B cell (primary cell): ENCODE measurements at regions not wholly inside any gene's neighbourhood (a gene's known extent, or its start where the extent isn't known, plus 50 kb on each side); places are given as distances from the start of the nearest gene placed in this dataset.

Source experiments
- ATAC-seq: fragments of 200-7000 bp; cut with Tn5 transposase; one replicate; pipeline ENCODE4 v1.10.0; 2021; ENCODE audit warnings: low read depth, mild to moderate bottlenecking, moderate number of reproducible peaks, moderate library complexity
- CTCF ChIA-PET: fragments of 350-600 bp; sonication (Branson Sonifier 250); formaldehyde crosslinking; loops from one replicate; lab custom pipeline; 2021; ENCODE audit warnings: antibody characterized with exemption, inconsistent platforms; lab: Charles Lee
- POLR2A ChIA-PET: fragments of 350-600 bp; sonication (Branson Sonifier 250); formaldehyde crosslinking; loops from one replicate; lab custom pipeline; 2021; ENCODE audit warnings: antibody characterized with exemption; lab: Charles Lee
- DNase-seq: peaks from one replicate; pipeline ENCODE4 v3.0.0; 2013
- H2AFZ ChIP-seq: 2 replicates; pipeline ENCODE4 v1.6.1; 2012; ENCODE audit warnings: mild to moderate bottlenecking, low read depth, low read length; ENCODE audit not compliant: insufficient read depth, poor library complexity, severe bottlenecking
- H3K27ac ChIP-seq, 2 donors: 1 replicate in 1 of 2; 2 replicates in 1 of 2; pipeline ENCODE4 v1.5.1; 2012 to 2013; ENCODE audit warnings: low read length in 2 of 2, mild to moderate bottlenecking in 2 of 2, moderate library complexity in 1 of 2
- H3K27me3 ChIP-seq, 4 experiments: fragments of 200-600 bp in 1 of 4; sonication (generic) in 1 of 4; replicated peaks in 1 of 4; 1 replicate in 2 of 4; 2 replicates in 2 of 4; pipeline versions ENCODE4 v1.6.1 to v1.7.0; 2013 to 2016; ENCODE audit warnings: low read length in 3 of 4, mild to moderate bottlenecking in 2 of 4, mixed read lengths in 1 of 4, moderate library complexity in 1 of 4; ENCODE audit not compliant: insufficient read depth in 4 of 4, control insufficient read depth in 3 of 4; ENCODE audit errors: control extremely low read depth in 1 of 4
- H3K36me3 ChIP-seq, 2 experiments: replicated peaks in 1 of 2; 1 replicate in 1 of 2; 2 replicates in 1 of 2; pipeline versions ENCODE4 v1.6.1 to v1.7.1; 2013; ENCODE audit warnings: low read length in 1 of 2; ENCODE audit not compliant: insufficient read depth in 2 of 2, control insufficient read depth in 1 of 2; ENCODE audit errors: control extremely low read depth in 1 of 2, extremely low read depth in 1 of 2
- H3K4me1 ChIP-seq, 2 donors: fragments of 200-600 bp in 1 of 2; sonication (generic) in 1 of 2; 1 replicate in 1 of 2; 2 replicates in 1 of 2; pipeline versions ENCODE4 v1.5.1 to v1.6.1; 2013 to 2017; ENCODE audit warnings: low read length in 2 of 2; ENCODE audit not compliant: control insufficient read depth in 2 of 2, insufficient read depth in 2 of 2
- H3K4me2 ChIP-seq: replicated peaks from 2 replicates; pipeline ENCODE3; 2012; ENCODE audit warnings: mild to moderate bottlenecking, low read depth, low read length; ENCODE audit not compliant: poor library complexity, severe bottlenecking
- H3K4me3 ChIP-seq, 5 experiments: fragments of 200-600 bp in 1 of 5; sonication (generic) in 1 of 5; 1 replicate in 3 of 5; 2 replicates in 2 of 5; pipeline versions ENCODE4 v1.5.1 to v1.7.0; 2011 to 2016; ENCODE audit warnings: low read length in 4 of 5, mild to moderate bottlenecking in 4 of 5, low read depth in 2 of 5, control low read depth in 1 of 5, moderate library complexity in 1 of 5; ENCODE audit not compliant: insufficient read depth in 1 of 5; ENCODE audit errors: control extremely low read depth in 1 of 5, extremely low read depth in 1 of 5
- H3K79me2 ChIP-seq: fragments of 200-600 bp; sonication (generic); one replicate; pipeline ENCODE4 v1.6.0; 2016; ENCODE audit warnings: low read length; ENCODE audit not compliant: control insufficient read depth, insufficient read depth
- H3K9ac ChIP-seq: fragments of 200-600 bp; sonication (generic); 2 replicates; pipeline ENCODE4 v1.6.1; 2017; ENCODE audit warnings: mild to moderate bottlenecking, low read length, moderate library complexity
- H3K9me3 ChIP-seq, 3 donors: one replicate each; pipeline versions ENCODE4 v1.6.1 to v1.7.1; 2013; ENCODE audit warnings: low read length in 2 of 3; ENCODE audit not compliant: control insufficient read depth in 2 of 3, insufficient read depth in 1 of 3; ENCODE audit errors: control extremely low read depth in 1 of 3
- H4K20me1 ChIP-seq: 2 replicates; pipeline ENCODE4 v1.6.0; 2012; ENCODE audit warnings: mild to moderate bottlenecking, low read length; ENCODE audit not compliant: insufficient read depth, control insufficient read depth, poor library complexity, severe bottlenecking
- H3K27ac Mint-ChIP-seq: one replicate; pipeline ENCODE4 v1.8.0; 2021; ENCODE audit warnings: mixed read lengths
- H3K27me3 Mint-ChIP-seq: one replicate; pipeline ENCODE4 v1.8.0; 2021; ENCODE audit warnings: mixed read lengths
- H3K4me1 Mint-ChIP-seq: one replicate; pipeline ENCODE4 v1.8.0; 2021; ENCODE audit warnings: mixed read lengths
- H3K4me3 Mint-ChIP-seq: one replicate; pipeline ENCODE4 v1.8.0; 2021; ENCODE audit warnings: mixed read lengths
- H3K9me3 Mint-ChIP-seq: one replicate; pipeline ENCODE4 v1.8.0; 2022; ENCODE audit warnings: mixed read lengths; ENCODE audit not compliant: insufficient read depth
- EZH2 ChIP-seq: IDR thresholded peaks from 2 replicates; pipeline ENCODE4 v1.6.1; 2012; ENCODE audit warnings: borderline replicate concordance, low read depth, mild to moderate bottlenecking, moderate library complexity, low read length; ENCODE audit not compliant: insufficient read depth, poor library complexity, severe bottlenecking
- WGBS: methylation state at CpG from one replicate; pipeline ENCODE4 v1.1.5; 2013; ENCODE audit warnings: missing lambda C conversion rate; ENCODE audit not compliant: insufficient coverage; 5-methylcytosine and 5-hydroxymethylcytosine counted together
- intact Hi-C: fragments of 100-400 bp; cut with micrococcal nuclease; formaldehyde crosslinking; loops from one replicate; pipeline ENCODE4 v1.10.0; 2022
- TF ChIP-seq, protein P1 (sequence below): fragments of 200-600 bp; IDR thresholded peaks from one replicate; pipeline ENCODE4 v1.8.0; 2022; ENCODE audit warnings: antibody characterized with exemption, mild to moderate bottlenecking

DNA sequence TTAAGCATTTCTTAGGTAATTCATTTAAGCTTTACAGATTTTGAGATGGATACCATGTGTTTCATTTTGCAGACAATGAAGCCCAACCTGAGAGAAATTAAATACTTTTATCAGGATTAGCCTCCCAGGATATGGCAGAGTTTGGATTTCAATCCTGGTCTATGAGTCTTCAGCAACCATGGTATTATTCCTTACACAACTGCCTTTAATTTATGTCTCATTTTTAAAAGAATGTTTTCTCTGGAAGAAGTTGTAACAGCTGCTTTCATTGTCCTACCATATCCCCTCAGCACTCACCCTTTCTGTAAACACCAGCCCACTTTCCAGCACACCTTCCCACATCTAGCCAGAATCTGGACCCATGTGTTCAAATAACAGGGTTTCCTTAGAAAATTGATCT is 863.7 kb upstream of the VRK2 start:
- POLR2A ChIA-PET: no interaction called here
- no peaks in the 10 kb centered on the region for H3K79me2 ChIP-seq

DNA sequence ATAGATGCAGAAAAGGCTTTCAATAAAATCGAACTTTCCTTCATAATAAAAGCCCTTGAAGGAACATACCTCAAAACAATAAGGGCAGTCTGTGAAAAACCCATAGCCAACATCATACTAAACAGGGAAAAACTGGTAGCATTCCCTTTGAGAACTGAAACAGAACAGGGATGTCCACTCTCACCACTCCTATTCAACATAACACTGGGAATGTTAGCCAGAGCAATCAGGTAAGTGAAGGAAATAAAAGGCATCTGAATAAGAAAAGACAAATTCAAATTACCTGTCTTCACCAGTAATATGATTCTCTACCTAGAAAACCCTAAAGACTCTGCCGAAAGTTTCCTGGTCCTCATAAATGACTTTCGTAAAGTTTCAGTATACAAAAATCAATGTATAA is 861.0 kb upstream of the VRK2 start:
- POLR2A ChIA-PET: no interaction called here
- H3K27me3 Mint-ChIP-seq: no peaks in the 10 kb centered on the region
- H3K27ac Mint-ChIP-seq: no peak overlapping the region
- 86% methylated on average over 1 of the region's 3 CpGs for WGBS
- CTCF ChIA-PET: no interaction called here
- no peaks in the 10 kb centered on the region for H3K4me1 Mint-ChIP-seq
- no peak overlapping the region for H2AFZ ChIP-seq
- no peaks in the 10 kb centered on the region for H3K36me3 ChIP-seq
- no peak overlapping the region for H3K4me3 Mint-ChIP-seq
- no peaks in the 10 kb centered on the region for H4K20me1 ChIP-seq
- H3K4me3 ChIP-seq: no peak overlapping the region
- no peak overlapping the region for H3K9ac ChIP-seq
- no peaks in the 10 kb centered on the region for H3K9me3 ChIP-seq
- DNase-seq (no peak), ATAC-seq (no peak)
- no peaks in the 10 kb centered on the region for H3K27me3 ChIP-seq
- TF ChIP-seq EZH2: no peak
- TF ChIP-seq, protein P1, sequence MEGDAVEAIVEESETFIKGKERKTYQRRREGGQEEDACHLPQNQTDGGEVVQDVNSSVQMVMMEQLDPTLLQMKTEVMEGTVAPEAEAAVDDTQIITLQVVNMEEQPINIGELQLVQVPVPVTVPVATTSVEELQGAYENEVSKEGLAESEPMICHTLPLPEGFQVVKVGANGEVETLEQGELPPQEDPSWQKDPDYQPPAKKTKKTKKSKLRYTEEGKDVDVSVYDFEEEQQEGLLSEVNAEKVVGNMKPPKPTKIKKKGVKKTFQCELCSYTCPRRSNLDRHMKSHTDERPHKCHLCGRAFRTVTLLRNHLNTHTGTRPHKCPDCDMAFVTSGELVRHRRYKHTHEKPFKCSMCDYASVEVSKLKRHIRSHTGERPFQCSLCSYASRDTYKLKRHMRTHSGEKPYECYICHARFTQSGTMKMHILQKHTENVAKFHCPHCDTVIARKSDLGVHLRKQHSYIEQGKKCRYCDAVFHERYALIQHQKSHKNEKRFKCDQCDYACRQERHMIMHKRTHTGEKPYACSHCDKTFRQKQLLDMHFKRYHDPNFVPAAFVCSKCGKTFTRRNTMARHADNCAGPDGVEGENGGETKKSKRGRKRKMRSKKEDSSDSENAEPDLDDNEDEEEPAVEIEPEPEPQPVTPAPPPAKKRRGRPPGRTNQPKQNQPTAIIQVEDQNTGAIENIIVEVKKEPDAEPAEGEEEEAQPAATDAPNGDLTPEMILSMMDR: no peak
- no peak overlapping the region for H3K27ac ChIP-seq
- intact Hi-C loops: no loop called here
- no peaks in the 10 kb centered on the region for H3K9me3 Mint-ChIP-seq
- H3K79me2 ChIP-seq: no peaks in the 10 kb centered on the region
- no peak overlapping the region for H3K4me2 ChIP-seq
- no peaks in the 10 kb centered on the region for H3K4me1 ChIP-seq

More for the DNA sequence above, 863.7 kb upstream of the VRK2 start:
- Mint-ChIP-seq H3K27me3 (no peaks in the 10 kb centered on the region), H3K4me1 (no peaks in the 10 kb centered on the region), H3K4me3 (no peak overlapping the region), H3K9me3 (peaks cover 3% of the 10 kb centered on the region), H3K27ac (no peak overlapping the region)
- Histone ChIP-seq H3K9ac (no peak overlapping the region), H4K20me1 (no peaks in the 10 kb centered on the region), H3K4me1 (no peaks in the 10 kb centered on the region), H3K4me3 (no peak overlapping the region), H3K27me3 (no peaks in the 10 kb centered on the region), H2AFZ (no peak overlapping the region), H3K36me3 (no peaks in the 10 kb centered on the region), H3K4me2 (no peak overlapping the region), H3K9me3 (no peaks in the 10 kb centered on the region), H3K27ac (no peak overlapping the region)
- CTCF ChIA-PET: no interaction called here
- intact Hi-C loops: no loop called here
- DNase-seq (no peak), ATAC-seq (no peak)
- no peak for TF ChIP-seq EZH2
- TF ChIP-seq, protein P1: no peak
